Mammary epithelial cell (primary cell): ENCODE measurements at regions not wholly inside any gene's neighbourhood (a gene's known extent, or its start where the extent isn't known, plus 50 kb on each side); places are given as distances from the start of the nearest gene placed in this dataset.

Experiments used
- CTCF ChIP-seq, 2 donors: IDR thresholded peaks in 1 of 2; conservative IDR thresholded peaks in 1 of 2; 2 replicates each; pipeline ENCODE4 v1.5.1; 2011 to 2012; ENCODE audit warnings: inconsistent platforms in 2 of 2, low read length in 2 of 2, mild to moderate bottlenecking in 2 of 2, control low read depth in 1 of 2, low read depth in 1 of 2; ENCODE audit not compliant: insufficient read depth in 1 of 2; ENCODE audit errors: extremely low read depth in 1 of 2
- EZH2 ChIP-seq: IDR thresholded peaks from 2 replicates; pipeline ENCODE4 v1.6.1; 2012; ENCODE audit warnings: low read length, inconsistent platforms, borderline replicate concordance

GRCh38 chr2:14828223-14828622 lies 195.7 kb downstream of the LRATD1 start:
- TF ChIP-seq EZH2 (no peak), CTCF (conservative IDR thresholded peaks at IDR 0.05 in 1 of 2, IDR thresholded peaks at IDR 0.05 in 1 of 2; ENCODE audit: extremely low read depth in 1 of 2, insufficient read depth in 1 of 2, low read depth in 1 of 2, low read length in 2 of 2) (no peak)
